Smooth muscle cell (in vitro differentiated cells): ENCODE measurements at regions not wholly inside any gene's neighbourhood (a gene's known extent, or its start where the extent isn't known, plus 50 kb on each side); places are given as distances from the start of the nearest gene placed in this dataset.

Experiments
- DNase-seq: peaks from one replicate; lab custom pipeline; 2025; ENCODE audit not compliant: unreplicated experiment; lab: John Stamatoyannopoulos, UW
- H2AFZ ChIP-seq: fragments of 200-600 bp; sonication (generic); 2 replicates; pipeline ENCODE4 v1.6.0; 2016; ENCODE audit warnings: antibody characterized with exemption, low read depth, mild to moderate bottlenecking
- H3F3A ChIP-seq: fragments of 200-600 bp; sonication (generic); 2 replicates; pipeline ENCODE4 v1.6.0; 2017; ENCODE audit warnings: antibody characterized with exemption, low read depth
- H3K27ac ChIP-seq: fragments of 200-600 bp; sonication (generic); 2 replicates; pipeline ENCODE4 v1.5.1; 2016; ENCODE audit warnings: low read depth, mild to moderate bottlenecking
- H3K27me3 ChIP-seq: fragments of 200-600 bp; sonication (generic); 2 replicates; pipeline ENCODE4 v1.6.1; 2016; ENCODE audit warnings: low read depth, mild to moderate bottlenecking
- H3K36me3 ChIP-seq: fragments of 200-600 bp; sonication (generic); 2 replicates; pipeline ENCODE4 v1.5.1; 2016; ENCODE audit warnings: low read depth
- H3K4me1 ChIP-seq: fragments of 200-600 bp; sonication (generic); 2 replicates; pipeline ENCODE4 v1.5.1; 2016; ENCODE audit warnings: low read depth
- H3K4me2 ChIP-seq: fragments of 200-600 bp; sonication (generic); 2 replicates; pipeline ENCODE4 v1.6.0; 2016; ENCODE audit warnings: mild to moderate bottlenecking
- H3K4me3 ChIP-seq: fragments of 200-600 bp; sonication (generic); 2 replicates; pipeline ENCODE4 v1.5.1; 2016; ENCODE audit warnings: mild to moderate bottlenecking
- H3K79me2 ChIP-seq: fragments of 200-600 bp; sonication (generic); 2 replicates; pipeline ENCODE4 v1.6.0; 2016; ENCODE audit warnings: low read depth, mild to moderate bottlenecking
- H3K9ac ChIP-seq: fragments of 200-600 bp; sonication (generic); 2 replicates; pipeline ENCODE4 v1.6.0; 2016; ENCODE audit warnings: low read depth
- H3K9me3 ChIP-seq: fragments of 200-600 bp; sonication (generic); replicated peaks from 2 replicates; pipeline ENCODE4 v1.5.1; 2016; ENCODE audit warnings: low read depth
- H4K20me1 ChIP-seq: fragments of 200-600 bp; sonication (generic); 2 replicates; pipeline ENCODE4 v1.6.0; 2016; ENCODE audit warnings: low read depth
- WGBS: methylation state at CpG from one replicate; pipeline ENCODE4 v1.1.7; 2016; ENCODE audit warnings: low lambda C conversion rate; 5-methylcytosine and 5-hydroxymethylcytosine counted together
- TF ChIP-seq, protein P1 (sequence below): fragments of 200-600 bp; sonication (generic); IDR thresholded peaks from 2 replicates; pipeline ENCODE4 v1.5.1; 2017; ENCODE audit warnings: borderline replicate concordance, mild to moderate bottlenecking, antibody characterized with exemption; ENCODE audit not compliant: insufficient read depth, poor library complexity, severe bottlenecking

DNA sequence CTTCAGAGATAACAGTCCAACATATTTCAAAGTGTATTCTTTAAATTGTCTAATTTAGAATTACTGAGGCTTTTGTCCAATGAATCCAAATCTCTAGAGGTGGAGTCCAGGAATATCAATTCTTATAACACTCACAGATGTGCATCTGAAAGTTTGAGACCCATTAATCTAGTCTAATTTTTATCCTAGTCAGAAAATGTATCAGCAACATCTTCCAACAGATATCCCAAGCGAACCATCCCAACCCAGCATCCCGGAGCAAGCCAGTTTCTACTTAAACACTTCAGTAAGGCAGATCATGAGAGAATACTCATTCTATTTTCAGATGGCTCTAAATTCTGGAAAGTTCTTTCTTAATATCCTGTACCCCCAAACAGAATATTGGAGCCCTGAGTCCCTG is 113.5 kb downstream of the BBS10 start:
- Histone ChIP-seq H3K27ac (no peak overlapping the region), H3K9me3 (no peaks in the 10 kb centered on the region), H2AFZ (no peak overlapping the region), H3F3A (no peaks in the 10 kb centered on the region), H3K79me2 (no peaks in the 10 kb centered on the region), H3K9ac (no peak overlapping the region), H4K20me1 (no peaks in the 10 kb centered on the region), H3K4me3 (no peak overlapping the region), H3K36me3 (no peaks in the 10 kb centered on the region), H3K4me2 (no peak overlapping the region), H3K27me3 (no peaks in the 10 kb centered on the region), H3K4me1 (no peaks in the 10 kb centered on the region)
- DNase-seq: no peak
- 95% methylated on average over 2 of the region's 2 CpGs for WGBS
- TF ChIP-seq, protein P1, sequence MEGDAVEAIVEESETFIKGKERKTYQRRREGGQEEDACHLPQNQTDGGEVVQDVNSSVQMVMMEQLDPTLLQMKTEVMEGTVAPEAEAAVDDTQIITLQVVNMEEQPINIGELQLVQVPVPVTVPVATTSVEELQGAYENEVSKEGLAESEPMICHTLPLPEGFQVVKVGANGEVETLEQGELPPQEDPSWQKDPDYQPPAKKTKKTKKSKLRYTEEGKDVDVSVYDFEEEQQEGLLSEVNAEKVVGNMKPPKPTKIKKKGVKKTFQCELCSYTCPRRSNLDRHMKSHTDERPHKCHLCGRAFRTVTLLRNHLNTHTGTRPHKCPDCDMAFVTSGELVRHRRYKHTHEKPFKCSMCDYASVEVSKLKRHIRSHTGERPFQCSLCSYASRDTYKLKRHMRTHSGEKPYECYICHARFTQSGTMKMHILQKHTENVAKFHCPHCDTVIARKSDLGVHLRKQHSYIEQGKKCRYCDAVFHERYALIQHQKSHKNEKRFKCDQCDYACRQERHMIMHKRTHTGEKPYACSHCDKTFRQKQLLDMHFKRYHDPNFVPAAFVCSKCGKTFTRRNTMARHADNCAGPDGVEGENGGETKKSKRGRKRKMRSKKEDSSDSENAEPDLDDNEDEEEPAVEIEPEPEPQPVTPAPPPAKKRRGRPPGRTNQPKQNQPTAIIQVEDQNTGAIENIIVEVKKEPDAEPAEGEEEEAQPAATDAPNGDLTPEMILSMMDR: no peak

DNA sequence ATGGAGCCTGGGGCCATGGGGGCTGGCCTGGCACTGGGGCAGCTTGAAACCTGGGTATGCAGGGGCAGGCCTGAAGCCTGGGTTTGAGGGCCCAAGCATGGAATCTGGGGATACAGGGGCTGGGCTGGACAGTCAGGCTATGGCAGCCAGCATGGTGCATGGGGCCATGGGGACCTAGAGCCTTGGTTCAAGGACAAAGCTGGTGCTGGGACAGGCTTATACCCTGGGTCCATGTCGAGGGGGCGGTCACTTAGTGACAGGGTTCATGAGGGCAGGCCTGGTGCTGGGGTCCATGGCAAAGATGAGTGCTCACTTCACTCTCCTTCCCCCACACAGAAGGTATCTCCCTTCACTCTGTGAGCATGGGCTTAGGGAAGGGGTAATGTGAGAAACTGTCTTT is 116.2 kb downstream of the BBS10 start:
- Histone ChIP-seq H3F3A (no peaks in the 10 kb centered on the region), H3K27ac (no peak overlapping the region), H3K9ac (no peak overlapping the region), H3K27me3 (no peaks in the 10 kb centered on the region), H4K20me1 (no peaks in the 10 kb centered on the region), H3K4me1 (no peaks in the 10 kb centered on the region), H3K9me3 (no peaks in the 10 kb centered on the region), H3K36me3 (no peaks in the 10 kb centered on the region), H3K79me2 (no peaks in the 10 kb centered on the region), H2AFZ (no peak overlapping the region), H3K4me3 (no peak overlapping the region), H3K4me2 (no peak overlapping the region)
- 90% methylated on average over 2 of the region's 2 CpGs for WGBS
- DNase-seq: no peak
- TF ChIP-seq, protein P1: no peak

DNA sequence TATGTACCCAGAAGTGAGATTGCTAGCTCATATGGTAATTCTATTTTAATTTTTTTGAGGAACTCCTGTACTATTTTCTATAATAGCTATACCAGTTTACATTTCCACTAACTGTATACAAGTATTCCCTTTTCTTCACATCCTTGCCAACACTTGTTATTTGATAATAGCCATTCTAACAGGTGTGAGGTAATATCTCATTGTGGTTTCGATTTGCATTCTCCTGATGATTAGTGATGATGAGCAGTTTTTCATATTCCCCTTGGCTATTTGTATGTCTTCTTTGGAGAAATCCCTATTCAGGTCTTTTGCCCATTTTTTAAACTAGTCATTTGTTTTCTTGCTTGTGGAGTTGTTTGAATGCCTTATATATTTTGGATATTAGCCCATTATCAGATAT is 121.3 kb downstream of the BBS10 start:
- Histone ChIP-seq H3K9me3 (no peaks in the 10 kb centered on the region), H2AFZ (no peak overlapping the region), H3K4me3 (no peak overlapping the region), H3K79me2 (no peaks in the 10 kb centered on the region), H3K27ac (no peak overlapping the region), H3K27me3 (no peaks in the 10 kb centered on the region), H4K20me1 (no peaks in the 10 kb centered on the region), H3K4me2 (no peak overlapping the region), H3F3A (no peaks in the 10 kb centered on the region), H3K36me3 (no peaks in the 10 kb centered on the region), H3K4me1 (no peaks in the 10 kb centered on the region), H3K9ac (no peak overlapping the region)
- TF ChIP-seq, protein P1: no peak
- DNase-seq: no peak
- 86% methylated on average over 1 of the region's 1 CpG for WGBS

DNA sequence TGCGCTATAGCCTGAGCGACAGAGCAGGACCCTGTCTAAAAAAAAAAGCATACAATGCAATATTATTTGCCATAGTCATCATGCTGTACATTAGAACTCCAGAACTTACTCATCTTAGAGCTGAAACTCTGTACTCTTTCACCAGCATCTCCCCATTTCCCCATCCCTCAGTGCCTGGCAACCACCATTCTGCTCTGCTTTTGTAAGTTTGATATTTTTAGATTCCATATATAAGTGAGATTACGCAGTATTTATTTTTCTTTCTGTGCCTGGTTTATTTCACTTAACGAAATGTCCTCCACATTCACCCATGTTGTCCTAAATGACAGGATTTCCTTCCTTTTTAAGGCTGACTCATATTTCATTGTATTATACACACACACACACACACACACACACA is 121.8 kb downstream of the BBS10 start:
- DNase-seq: no peak
- H3K4me1 ChIP-seq: no peaks in the 10 kb centered on the region
- no peaks in the 10 kb centered on the region for H3K36me3 ChIP-seq
- no peak overlapping the region for H3K4me3 ChIP-seq
- no peaks in the 10 kb centered on the region for H4K20me1 ChIP-seq
- no peak overlapping the region for H3K27ac ChIP-seq
- no peaks in the 10 kb centered on the region for H3K27me3 ChIP-seq
- H3F3A ChIP-seq: no peaks in the 10 kb centered on the region
- no peaks in the 10 kb centered on the region for H3K9me3 ChIP-seq
- no peak overlapping the region for H3K9ac ChIP-seq
- TF ChIP-seq, protein P1: no peak
- no peak overlapping the region for H2AFZ ChIP-seq
- no peak overlapping the region for H3K4me2 ChIP-seq
- WGBS: 72% methylated on average over 4 of the region's 4 CpGs
- H3K79me2 ChIP-seq: no peaks in the 10 kb centered on the region
